ENCODE measurements at regions not wholly inside any gene's neighbourhood (a gene's known extent, or its start where the extent isn't known, plus 50 kb on each side); places are given as distances from the start of the nearest gene placed in this dataset.
"Not testable (repeated sequence)": the region's sequence is repeated elsewhere in the genome, so short reads cannot be mapped to it uniquely, and the experiment has no call there.

- DNase-seq: not testable (repeated sequence)
Observed at GRCh38 chr1:147103416-147104155, 68.7 kb downstream of the PRKAB2 start.

DNA sequence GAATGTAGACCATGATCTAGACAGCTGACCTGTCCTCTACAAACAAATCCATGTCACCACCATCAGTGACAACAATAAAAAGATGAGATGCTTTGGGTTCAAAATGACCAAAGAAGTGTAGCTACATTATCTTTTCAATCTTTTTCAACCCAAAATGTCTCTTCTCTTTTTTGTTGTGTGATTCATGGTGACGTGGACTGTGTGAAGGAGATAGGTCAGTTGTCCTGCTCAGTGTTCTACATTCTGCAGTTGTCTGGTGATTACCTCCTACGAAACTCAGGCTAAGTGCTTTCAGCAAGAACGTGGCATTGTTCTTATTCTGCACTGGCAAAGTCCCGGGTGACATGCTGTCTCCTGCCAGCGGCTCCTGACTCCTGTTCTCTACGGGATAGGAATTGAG lies 73.1 kb downstream of the PRKAB2 start:
- no peak for DNase-seq

- DNase-seq: peak; percentile 17
Observed at GRCh38 chr1:147098338-147098973, 73.8 kb downstream of the PRKAB2 start.

DNA sequence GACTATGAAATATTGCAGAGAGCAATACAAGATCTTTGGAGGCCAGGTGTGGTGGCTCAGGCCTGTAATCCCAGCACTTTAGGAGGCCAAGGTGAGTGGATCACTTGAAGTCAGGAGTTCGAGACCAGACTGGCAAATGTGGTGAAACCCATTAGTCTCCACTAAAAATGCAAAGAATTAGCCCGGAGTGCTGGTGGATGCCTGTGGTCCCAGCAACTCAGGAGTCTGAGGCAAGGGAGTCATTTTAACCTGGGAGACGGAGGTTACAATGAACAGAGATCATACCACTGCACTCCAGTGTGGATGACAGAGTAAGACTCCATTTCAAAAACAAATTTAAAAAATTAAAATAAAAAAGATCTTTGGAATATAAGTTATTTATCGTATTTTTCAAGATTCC lies 76.6 kb downstream of the PRKAB2 start:
- DNase-seq: no peak

GRCh38 chr1:147091801-147092200 lies 80.5 kb downstream of the PRKAB2 start:
- DNase-seq: no peak

GRCh38 chr1:147089457-147089856 lies 82.8 kb downstream of the PRKAB2 start:
- DNase-seq: no peak

DNA sequence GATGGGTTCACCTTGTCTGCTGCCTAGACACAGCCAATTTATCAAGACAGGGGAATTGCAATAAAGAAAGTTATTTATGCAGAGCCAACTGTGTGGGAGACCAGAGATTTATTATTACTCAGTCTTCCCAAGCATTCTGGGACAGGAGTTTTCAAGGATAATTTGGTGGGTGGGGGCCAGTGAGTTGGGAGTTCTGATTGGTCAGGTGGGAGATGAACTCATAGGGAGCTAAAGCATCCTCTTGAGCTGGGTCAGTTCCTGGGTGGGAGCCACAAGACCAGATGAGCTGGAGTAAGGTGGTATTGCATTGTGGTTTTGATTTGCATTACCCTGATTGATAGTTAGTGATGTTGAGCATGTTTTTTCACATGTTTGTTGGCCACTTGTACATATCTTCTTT lies 86.1 kb downstream of the PRKAB2 start:
- DNase-seq: no peak

- DNase-seq: peak; percentile 76
Observed at GRCh38 chr1:147084273-147085096, 87.8 kb downstream of the PRKAB2 start.

DNA sequence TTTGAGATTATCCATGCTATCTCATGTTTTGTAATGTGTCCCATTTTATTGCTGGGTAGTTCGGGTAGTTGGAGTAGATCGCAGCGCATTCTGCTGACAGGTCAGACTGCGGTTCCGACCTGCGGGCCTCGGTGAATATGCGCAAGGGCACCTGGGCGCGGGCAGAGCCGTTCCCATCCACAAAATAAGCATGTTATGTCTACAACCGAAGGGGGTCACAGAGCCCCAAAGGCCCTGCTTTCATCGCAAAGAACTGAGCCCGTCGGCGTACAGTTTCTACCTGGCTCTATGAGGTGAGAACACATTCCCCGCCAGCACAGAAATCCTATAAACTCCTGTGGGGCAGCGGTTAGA lies 88.4 kb downstream of the PRKAB2 start:
- no peak for DNase-seq

DNA sequence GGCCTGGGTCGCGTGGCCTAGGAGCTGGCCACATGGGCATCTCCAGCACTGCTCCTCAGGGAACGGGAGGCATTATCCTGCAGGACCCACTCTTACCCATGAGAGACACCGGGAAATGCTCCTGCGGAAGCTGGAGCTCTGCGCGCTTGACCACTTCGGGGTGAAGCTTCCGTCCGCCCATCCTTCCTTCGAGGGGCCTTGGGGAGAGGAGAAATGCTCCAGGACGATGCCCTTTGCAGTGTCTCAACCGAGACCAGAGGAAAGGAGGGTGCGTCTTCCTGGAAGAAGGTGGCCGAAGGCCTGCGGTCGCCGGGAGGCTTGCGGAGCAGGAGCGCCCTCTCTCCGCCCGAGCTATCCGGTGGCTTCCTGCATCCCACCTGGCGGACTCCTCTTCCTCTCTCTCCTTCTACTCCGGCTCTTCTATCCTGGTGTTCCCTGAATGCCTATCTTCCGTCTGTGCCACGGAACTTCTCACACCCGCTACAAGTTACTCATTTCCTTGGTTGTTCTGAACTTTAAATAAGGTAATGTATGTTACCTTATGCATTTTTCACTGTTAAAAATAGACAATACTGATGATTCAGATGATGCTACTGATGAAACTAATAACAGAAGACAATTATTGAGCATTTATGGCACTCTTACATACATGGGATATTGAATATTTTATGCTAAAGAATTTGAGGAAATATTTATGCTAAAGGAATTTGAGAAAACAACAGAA lies 91.4 kb downstream of the PRKAB2 start:
- no peak for DNase-seq

- DNase-seq: peak; percentile 18
Observed at GRCh38 chr1:147080006-147080661, 92.1 kb downstream of the PRKAB2 start.

GRCh38 chr1:147079400-147080005 lies 92.8 kb downstream of the PRKAB2 start:
- DNase-seq: no peak

DNA sequence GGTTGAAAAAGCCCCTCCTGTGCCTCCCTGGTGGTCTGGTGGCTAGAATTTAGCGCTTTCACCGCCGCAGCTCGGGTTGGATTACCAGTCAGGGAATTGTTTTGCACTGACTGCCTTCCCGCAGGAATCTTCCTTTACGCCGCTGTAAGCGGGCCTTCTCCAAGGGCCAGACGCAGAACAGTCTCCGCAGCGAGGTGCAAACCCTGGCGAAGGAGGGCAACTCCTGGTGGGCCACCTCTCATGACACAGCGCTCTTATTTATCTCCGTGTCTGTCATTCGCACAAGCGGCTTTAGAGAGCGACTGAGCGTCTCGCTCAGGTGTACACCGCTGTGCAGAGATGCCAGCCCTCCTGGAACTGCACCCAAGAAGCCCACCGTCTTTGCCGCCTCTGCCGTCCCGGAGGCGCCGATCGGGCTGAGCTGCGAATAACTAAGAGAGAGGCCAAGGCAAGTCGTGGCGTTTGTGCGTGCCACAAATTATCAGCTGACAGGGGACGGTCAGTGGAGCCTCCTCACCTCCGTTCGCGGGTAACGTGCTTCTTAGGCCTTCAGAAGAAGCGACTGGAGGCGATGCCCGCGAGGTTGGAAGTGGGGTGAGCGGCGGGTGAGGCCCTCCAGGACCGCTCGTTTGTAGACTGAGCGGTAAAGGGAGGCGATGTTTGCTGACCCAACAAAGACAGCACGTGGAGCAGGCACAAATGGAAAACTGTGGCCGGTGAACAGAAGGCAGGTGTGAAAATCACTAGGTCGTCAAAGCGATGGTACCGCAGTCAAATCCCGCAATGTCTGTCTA lies 93.5 kb downstream of the PRKAB2 start:
- no peak for DNase-seq

DNA sequence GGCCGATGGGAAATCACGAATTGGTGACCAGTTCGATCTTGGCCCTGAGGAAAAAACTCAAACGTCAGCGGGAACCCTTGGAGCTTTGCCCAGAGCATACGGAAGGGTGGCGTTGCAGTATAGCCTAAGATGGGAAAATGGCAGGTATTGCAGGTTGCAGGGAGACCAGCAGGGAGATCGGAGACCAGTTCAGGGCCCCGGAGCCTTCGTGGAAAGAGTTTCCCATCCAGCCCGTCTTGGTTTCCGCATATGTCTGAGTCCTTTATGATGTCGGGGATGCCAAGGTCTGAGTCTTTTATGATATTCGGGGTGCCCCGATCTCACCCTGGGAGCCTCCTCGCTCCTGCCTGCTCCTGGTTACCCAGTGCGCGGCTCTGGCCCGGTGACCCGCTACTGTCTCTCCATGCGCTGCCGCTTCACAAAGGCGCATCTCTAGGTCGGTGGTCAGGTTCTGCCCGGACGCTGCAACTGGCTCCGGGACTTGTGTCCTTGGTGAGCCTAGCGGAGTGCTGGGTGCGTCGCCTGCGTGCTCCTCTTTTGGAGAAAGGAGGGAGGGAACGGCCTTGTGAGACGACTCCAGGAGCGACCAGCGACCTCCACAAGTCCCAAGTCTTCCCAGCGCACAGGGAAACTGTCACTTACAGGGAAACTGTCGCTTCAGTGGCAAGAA lies 94.2 kb downstream of the PRKAB2 start:
- no peak for DNase-seq

DNA sequence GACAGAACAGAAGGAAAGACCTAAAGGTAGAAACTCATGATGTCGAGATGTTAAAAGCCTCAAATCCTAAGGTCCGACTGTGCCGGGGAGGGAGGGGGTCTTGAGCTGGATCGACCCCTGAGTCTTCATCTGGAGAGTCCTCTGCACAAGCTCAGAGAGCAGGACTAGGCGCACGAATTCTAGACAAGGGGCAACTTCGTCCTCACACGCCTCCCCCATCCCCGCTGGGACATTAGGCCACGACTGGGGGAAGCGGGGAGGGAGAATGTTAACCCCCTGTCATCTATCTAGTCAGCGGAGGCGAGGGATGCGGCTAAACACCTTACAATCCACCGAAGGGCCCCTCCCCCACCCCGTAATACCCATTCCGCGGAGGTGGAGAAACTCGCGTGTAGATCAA lies 94.7 kb downstream of the PRKAB2 start:
- no peak for DNase-seq

DNA sequence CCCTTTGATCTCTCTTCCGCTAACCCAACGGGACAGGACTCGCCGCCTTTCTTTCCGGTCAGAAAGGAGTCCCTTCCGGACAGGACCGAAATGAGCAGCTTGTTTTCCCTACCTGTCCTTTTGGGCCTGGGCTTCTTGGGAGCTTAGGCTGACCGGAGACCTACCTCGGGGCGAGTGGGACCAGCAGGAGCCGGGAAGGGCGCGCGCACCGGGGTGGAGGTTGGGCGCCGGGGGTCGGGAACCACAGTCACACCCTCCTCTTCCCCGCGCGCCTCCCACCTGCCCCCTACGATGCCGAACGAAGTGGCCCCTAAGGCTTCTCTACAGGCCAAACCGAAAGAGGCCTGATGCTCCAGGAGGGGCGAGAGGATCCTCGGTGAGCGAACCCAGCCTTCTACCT lies 95.2 kb downstream of the PRKAB2 start:
- DNase-seq: no peak

- no peak for DNase-seq
Observed at GRCh38 chr1:147076442-147076841, 95.8 kb downstream of the PRKAB2 start.

GRCh38 chr1:147072482-147073432 lies 99.5 kb downstream of the PRKAB2 start:
- no peak for DNase-seq

DNA sequence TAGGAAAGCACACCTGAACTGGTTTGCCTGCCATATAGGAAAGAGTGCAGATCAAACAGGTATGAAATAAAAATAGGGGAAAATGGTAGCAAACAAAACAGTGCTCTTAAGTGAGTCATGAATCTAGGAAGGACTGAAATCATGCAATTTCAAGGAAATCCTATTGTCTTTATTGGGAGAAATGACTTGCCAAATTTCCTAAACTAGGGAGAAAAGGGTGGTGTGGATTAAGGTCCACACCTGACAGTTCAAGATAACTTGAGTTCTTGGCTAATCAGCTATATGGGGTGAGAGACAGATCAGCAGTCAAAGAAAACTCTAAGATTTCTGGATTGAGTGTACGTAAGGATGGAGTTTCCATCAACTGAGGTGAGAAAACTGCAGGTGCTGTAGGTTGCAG lies 101.1 kb downstream of the PRKAB2 start:
- no peak for DNase-seq

DNA sequence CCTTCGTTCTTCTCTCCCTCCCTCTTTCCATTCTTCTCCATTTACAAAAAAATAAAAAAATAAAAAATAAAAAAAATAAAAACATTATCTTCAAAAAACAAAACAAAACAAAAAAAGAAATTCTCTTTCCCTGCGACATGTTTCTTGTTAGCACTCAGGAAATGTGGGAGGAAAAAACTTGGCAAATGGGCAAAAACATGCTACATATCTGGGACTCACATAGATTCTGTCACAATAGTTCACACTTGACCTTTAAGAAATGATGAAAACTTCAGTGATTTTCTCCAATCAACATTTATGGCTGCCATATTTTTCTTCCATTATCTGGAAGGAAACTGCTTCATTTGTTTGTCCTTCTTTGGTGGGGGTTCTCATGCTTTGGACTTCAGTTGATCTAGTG lies 109.3 kb downstream of the PRKAB2 start:
- no peak for DNase-seq
